ENCODE measurements at regions not wholly inside any gene's neighbourhood (a gene's known extent, or its start where the extent isn't known, plus 50 kb on each side); places are given as distances from the start of the nearest gene placed in this dataset.

- Histone ChIP-seq H3K9me3 (replicated peaks) (no peaks in the 10 kb centered on the region), H3K36me3 (no peaks in the 10 kb centered on the region), H3K4me1 (no peaks in the 10 kb centered on the region), H3K27ac (replicated peaks) (no peak overlapping the region), H3K27me3 (ENCODE audit: low read depth) (peaks cover 92% of the 10 kb centered on the region), H3K4me3 (no peak overlapping the region)
- no peak for TF ChIP-seq CTCF (IDR thresholded peaks at IDR 0.05; ENCODE audit: borderline replicate concordance)
- no peak for DNase-seq
- intact Hi-C loops (cut with micrococcal nuclease), result no loop called here
Observed at GRCh38 chr1:4601941-4602340, 52.5 kb upstream of the AJAP1 start.

DNA sequence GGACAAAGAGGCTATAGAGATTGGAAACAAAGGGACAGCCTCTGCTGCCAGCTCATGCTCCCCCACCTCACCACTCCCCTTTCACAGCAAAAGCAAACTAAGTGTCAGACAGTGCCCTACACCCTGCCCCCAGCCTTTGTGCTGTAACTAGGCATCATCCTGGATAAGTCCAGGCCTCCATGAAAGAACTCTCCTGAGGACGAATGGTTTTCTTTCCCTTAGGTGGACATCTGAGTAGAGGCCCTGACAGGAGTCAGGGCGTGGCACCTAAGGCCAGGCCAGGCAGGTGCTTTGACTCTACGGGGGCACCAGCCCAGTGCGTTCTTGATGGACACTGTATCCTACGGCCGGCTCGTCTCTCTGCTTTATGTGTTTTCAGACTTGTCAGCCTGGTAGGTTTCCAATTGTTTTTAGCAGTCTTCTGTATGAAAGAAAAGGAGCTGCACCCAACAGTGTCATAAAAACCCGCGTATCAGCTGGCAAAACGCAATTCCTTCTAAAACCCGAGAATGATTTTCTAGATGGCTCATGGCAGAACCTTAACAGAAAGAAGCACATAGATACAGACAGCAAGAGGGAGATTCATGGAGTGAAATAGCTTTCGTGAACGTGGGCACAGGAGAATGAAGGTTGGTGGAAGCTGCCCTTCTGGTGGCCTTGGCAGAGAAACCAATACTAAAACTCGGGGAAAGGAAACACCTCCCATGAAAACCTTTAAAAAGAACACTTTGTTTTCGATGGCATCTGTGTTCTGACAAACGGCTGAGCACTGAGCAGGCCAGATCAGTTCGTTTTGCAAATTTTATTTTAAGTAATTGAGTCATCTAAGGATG, 51.7 kb upstream of the AJAP1 start:
- Histone ChIP-seq H3K36me3 (no peaks in the 10 kb centered on the region), H3K27ac (replicated peaks) (no peak overlapping the region), H3K4me1 (no peaks in the 10 kb centered on the region), H3K4me3 (no peak overlapping the region), H3K27me3 (ENCODE audit: low read depth) (peaks cover 93% of the 10 kb centered on the region), H3K9me3 (replicated peaks) (no peaks in the 10 kb centered on the region)
- intact Hi-C loops (cut with micrococcal nuclease), result no loop called here
- DNase-seq, result no peak
- no peak for TF ChIP-seq CTCF (IDR thresholded peaks at IDR 0.05; ENCODE audit: borderline replicate concordance)

DNA sequence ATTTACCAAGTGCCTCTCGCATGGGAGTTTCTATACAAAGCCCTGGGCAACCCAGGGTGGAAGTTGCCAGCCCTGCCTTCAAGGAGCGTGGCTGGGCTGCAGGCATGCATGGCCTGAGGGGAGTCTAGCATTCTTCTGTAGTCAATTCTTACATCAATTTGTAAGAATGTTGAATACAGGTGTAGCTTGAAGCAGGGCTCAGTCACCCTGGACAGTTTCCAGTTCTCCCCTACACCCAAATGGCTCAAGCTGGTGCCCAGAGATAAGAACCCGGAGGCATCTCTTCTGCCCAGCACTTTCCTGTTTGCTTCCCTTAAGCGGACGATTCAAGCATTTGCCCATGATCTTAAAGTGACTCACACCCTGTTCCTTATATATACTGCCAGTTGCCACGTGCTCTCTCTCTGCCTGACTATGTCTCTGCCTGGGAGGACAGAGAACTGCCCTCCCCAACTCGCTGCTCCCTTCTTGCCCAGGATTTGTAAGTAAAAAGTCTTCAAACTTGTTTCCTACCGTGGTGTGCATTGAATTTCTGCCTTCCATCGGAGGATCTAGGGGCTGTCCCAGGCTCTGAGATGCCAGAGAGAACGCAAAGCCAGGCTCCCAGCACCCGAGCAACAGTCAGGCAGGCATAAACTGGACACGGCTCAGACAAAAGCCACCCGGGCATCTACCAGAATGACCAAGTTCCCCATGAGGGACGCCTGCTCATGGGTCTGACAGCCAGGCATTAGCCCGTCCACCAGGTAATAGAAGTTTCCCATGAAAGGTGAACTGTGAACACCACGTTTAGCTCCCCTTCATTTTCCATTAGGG, 50.9 kb upstream of the AJAP1 start:
- H3K36me3 ChIP-seq, result no peaks in the 10 kb centered on the region
- no peaks in the 10 kb centered on the region for H3K4me1 ChIP-seq
- no peaks in the 10 kb centered on the region for H3K9me3 ChIP-seq (replicated peaks)
- intact Hi-C loops (cut with micrococcal nuclease), result no loop called here
- H3K27ac ChIP-seq (replicated peaks), result no peak overlapping the region
- peaks cover 97% of the 10 kb centered on the region for H3K27me3 ChIP-seq (ENCODE audit: low read depth)
- DNase-seq, result no peak
- H3K4me3 ChIP-seq, result no peak overlapping the region
- TF ChIP-seq CTCF (IDR thresholded peaks at IDR 0.05; ENCODE audit: borderline replicate concordance), result no peak

Data from left ventricle myocardium inferior (tissue), 1 donor.